Stimulated activated CD4-positive, alpha-beta T cell treated with anti-CD3 and anti-CD28 coated beads, Interleukin-4, amount 100 ng/mL, for 48 hours (primary cell): ENCODE measurements at regions not wholly inside any gene's neighbourhood (a gene's known extent, or its start where the extent isn't known, plus 50 kb on each side); places are given as distances from the start of the nearest gene placed in this dataset.

Experiments
- DNase-seq, 2 donors: peaks; one replicate each; pipeline ENCODE4 v3.0.0-alpha.2; 2020; ENCODE audit warnings: low read depth in 2 of 2

DNA sequence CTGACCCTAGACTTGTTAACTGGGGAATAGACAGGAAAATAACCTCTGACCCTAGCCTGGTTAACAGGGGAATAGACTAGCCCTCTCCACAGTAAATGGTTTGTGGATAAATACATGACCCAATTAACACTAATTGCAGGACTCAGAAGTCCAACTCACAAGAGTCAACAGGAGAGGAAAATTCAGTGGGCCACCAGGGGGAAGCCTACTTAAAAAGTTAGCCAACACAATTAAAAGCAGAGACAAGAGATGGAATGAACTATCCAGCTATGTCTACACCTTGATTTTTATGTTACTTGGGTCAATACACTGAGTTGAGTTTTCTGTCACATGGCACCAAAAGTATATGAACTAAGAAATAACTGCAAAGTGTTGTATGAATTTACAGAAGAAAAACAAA, 158.8 kb upstream of the SLC39A10 start:
- peak; percentile 10 to 23 for DNase-seq

DNA sequence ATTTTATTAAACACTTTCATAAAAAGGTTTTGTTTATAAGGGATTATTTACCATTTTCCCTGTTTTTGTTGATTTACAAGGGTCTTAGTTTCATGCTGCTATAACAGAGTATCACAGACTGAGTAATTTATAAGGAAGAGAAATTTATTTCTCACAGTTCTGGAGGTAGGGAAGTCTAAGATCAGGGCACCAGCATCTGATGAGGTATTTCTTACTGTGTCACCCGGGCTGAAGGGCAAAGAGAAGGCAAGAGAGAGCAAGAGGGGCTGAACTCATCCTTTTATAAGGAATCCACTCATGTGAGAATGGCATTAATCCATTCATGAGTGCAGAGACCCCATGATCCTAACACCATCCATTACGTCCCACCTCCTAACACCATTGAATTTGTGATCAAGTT, 160.0 kb upstream of the SLC39A10 start:
- DNase-seq = no peak

DNA sequence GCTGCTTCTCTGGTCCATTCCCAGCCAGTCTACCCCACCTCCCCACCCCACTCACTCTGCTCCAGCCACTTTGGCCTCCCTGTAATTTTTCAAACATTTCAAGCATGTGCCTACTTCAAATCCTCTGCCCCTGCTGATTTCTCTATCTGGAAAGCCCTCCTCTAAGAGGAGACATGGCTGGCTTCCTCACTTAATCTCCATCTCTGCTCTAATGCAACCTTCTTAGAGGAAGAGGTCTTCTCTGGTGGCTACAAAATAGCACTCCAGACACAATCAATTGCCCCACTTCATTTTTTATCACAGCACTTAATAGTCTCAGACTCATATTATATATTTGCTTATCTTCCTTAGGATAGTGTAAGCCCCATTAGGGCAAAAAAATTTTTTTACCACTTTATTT, 161.1 kb upstream of the SLC39A10 start:
- no peak for DNase-seq

DNA sequence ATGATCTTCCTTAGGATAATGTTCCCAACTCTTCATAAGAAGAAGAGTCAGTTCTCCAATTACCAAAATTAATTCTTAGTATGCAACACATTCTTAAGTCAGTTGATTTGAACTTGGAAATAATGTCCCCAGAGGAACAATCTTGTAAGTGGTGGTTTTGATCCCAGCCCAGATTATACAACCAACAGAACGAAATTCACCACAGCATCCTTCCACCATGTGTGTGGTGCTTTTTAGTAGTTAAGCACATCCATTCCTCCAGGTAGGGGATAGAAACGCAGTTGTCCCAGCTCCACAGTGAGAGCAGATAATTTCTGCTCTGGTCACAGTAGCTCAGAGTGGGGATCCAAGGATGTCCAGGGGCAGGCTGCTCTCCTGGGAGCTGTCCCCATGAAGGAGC, 161.7 kb upstream of the SLC39A10 start:
- DNase-seq = no peak

DNA sequence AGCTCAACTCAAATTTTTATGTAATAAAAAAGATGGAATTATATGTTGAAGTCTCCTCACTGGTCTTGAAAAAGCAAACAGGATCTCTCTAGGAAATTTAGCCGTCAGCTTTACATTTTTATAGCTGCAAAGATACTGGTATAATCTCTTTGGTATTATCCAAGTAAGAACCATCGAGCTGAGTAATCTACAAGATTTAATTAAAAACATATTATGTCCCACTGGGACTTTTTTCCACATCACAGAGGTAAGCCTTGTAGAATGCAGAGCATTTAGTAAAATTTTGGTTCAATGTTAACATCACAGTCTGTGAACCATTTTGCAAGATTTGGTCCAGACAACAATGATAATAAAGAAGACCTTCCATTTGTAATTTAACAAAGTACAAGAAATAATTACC, 162.6 kb upstream of the SLC39A10 start:
- DNase-seq = no peak

DNA sequence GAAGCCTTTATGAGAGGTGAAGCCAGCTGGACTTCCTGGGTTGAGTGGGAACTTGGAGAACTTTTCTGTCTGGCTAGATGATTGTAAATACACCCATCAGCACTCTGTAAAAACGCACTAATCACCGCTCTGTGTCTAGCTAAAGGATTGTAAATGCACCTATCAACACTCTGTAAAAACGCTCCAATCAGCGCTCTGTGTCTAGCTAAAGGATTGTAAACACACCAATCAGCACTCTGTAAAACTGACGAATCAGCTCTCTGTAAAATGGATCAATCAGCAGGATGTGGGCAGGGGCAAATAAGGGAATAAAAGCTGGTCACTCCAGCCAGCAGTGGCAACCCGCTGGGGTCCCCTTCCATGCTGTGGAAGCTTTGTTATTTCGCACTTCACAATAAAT, 163.6 kb upstream of the SLC39A10 start:
- no peak for DNase-seq

DNA sequence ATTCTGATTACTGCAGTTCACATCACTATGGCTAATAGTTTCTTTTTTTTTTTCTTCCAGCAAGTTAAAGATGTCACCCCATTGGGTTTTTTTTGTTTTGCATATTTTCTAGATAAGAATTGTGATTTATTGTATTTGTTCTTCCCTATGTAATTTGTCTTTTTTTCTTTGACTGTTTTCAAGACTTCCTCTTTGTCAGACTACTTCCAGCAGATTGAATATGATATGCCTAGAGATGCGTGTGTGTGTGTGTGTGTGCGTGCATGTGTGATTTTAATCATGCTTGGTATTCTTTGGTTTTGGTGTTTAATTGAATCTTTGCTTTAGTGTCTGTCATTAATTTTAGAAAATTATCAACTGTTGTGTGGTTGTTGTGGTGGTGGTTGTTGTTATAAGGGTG, 166.7 kb upstream of the SLC39A10 start:
- no peak for DNase-seq

DNA sequence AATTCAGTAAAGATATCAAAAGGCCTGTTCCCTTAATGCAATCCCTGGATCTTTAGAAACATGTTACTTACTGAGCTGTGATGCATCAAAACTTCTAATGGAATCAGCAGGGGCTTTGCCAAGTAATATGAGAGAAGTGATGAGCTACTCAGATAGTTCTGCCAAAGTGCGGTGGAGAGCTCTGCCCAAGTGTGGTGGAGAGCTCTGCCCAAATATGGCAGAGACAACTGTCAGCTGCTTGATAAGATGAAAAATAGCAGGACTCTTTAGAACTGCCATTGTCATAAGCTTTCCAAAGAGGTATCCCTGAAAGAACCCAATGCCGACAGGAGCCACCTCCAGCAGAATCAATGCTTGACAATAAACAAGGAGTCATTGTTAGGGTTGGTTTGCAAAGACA, 167.9 kb upstream of the SLC39A10 start:
- no peak for DNase-seq

DNA sequence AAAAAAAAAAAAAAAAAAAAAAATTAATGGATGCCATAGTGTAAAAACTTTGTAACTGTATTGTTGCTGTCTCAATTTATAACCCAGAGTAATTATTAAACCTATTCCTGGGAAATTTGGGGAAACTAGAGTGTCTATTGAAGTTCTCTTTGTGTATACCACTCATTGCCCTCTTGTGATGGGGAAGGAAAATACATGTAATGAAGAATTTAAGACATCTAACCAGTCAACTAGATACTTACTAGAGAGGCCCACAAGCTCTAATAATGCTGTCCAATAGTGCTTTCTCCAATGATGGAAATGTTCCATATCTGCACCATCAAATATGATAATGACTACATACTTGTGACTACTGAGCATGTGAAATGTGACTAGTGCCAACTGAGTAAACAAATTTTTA, 168.5 kb upstream of the SLC39A10 start:
- no peak for DNase-seq

DNA sequence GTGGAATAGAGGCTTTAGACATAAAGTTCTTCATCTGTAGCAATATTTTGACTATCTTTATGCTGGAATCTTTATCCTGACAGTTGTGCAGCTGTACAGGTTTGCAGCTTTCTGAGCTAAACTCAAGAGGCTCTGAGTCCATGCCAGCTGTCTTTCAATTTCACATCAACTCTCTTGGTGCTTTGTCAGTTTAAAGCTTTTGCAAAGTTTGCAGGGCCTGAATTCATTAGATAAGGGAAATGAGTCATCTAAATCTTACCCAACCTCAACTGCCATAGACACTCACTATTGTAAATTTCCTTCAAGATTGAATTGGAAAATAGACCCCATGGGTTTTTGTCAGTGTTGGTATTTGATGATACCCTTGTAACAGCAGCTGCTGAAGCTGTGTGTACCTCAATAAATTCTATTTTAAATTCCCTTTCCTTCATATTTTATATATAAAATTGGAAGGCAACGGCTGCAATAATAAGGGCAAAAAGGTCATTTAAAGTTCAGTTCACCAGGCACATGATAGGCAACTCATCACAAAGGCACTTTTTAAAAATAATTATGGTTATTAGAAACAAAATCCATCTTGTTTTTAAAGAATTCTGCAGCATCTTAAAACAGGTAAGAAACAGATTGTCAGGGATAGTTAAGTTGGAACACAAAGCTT, 169.9 kb upstream of the SLC39A10 start:
- no peak for DNase-seq

DNA sequence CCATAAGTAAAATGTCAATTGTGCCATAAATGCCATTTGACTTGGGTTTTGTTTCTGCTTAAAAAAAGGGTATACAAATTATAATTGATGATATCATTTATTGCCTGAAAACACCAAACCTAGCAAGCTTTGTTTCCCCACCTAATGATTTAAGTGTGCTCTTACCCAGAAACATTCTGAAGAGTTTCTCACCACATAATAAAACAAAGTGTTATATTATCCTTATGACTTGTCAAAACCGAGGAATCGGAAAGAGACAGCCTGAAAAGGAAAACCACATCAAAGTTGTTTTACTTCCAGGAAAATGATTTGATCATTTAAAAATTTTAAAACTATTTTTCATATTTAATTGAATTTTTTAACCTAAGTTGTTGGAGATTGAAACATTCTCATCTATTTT, 170.5 kb upstream of the SLC39A10 start:
- DNase-seq = no peak

DNA sequence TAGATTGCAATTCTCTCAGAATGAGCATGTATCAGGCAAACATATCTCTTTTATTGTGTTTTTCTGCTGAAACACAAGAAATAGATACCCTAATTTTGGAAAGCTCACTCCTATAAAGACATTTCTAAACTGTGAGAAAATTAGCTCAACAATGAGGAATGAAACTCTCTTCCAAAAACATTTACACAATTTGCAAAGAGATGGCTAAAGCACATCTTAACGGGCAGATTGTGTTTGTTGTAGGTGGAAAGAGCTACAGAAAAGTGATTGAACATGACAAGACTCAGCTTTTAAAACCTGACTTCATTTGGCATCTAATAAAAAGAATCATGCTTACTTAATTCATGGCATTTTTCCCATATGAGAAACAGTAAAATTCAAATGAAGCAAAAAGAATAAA, 175.0 kb upstream of the SLC39A10 start:
- no peak for DNase-seq

DNA sequence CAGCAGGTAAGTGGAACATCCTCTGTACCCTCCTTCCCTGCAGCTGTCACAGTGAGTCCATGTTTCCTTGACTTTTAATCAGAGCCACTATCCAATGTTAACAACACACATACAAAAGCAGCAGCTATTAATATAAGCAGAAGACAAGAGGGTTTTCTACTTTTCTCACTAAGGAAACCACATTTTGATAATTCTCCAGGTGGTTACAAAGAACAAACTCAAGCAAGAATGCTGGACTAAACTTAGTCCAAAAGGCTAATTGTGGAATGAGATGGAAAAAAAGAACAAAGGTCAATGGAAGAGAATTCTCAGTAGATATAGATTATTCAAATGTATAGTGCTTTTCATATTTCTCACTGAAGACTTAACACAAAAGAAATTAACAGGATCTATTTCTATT, 176.9 kb upstream of the SLC39A10 start:
- no peak for DNase-seq

DNA sequence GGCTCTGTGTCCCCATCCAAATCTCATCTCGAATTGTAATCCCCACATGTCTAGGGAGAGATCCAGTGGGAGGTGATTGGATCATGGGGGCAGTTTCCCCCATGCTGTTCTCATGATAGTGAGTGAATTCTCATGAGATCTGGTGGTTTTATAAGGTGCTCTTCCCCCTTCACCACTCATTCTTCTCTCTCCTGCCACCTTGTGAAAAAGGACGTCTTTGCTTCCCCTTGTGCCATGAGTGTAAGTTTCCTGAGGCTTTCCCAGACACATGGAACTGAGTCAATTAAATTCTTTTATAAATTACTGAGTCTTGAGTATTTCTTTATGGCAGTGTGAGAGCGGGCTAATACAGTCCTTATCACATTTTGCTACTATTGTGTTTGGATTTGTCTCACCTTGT, 177.6 kb upstream of the SLC39A10 start:
- DNase-seq = no peak

DNA sequence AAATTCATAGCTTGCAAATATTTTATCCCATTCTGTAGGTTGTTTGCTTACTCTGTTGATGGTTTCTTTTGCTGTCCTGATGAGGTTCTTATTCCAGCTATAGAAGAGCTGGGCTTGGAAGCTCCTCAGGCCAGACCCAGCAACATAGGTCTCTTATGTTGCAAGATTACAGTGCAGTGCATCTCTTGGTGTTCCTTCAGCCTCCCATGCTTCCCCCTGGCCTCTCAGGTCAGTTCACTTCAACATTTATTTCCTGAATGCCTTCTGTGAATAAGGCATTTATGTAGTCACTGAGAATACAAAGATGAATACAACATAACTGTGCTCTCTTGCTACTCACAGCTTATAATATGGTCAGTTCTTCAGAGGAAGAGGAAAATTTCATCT, 179.0 kb upstream of the SLC39A10 start:
- no peak for DNase-seq

DNA sequence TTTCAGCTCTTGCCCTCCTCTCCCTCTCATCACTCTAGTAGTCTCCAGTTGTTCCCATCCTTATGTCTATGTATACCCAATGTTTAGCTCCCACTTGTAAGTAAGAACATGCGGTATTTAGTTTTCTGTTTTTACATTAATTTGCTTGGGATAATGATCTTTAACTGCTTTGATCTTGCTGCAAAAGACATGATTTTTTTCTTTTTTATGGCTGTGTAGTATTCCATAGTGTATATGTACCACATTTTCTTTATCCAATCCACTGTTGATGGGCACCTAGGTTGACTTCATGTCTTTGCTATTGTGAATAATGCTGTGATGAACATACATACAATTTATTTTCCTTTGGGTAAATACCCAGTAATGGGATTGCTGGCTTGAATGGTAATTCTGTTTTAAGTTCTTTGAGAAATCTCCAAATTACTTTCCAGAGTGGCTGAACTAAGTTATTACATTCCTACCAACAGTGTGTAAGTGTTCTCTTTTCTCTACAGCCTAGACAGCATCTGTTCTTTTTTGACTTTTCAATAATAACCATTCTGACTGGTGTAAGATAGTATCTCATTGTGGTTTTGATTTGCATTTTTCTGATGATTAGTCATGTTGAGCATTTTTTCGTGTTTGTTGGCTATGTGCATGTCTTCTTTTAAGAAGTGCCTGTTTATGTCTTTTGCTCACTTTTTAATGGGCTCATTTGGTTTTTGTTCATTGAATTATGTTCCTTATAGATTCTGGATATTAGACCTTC, 179.6 kb upstream of the SLC39A10 start:
- DNase-seq = no peak

DNA sequence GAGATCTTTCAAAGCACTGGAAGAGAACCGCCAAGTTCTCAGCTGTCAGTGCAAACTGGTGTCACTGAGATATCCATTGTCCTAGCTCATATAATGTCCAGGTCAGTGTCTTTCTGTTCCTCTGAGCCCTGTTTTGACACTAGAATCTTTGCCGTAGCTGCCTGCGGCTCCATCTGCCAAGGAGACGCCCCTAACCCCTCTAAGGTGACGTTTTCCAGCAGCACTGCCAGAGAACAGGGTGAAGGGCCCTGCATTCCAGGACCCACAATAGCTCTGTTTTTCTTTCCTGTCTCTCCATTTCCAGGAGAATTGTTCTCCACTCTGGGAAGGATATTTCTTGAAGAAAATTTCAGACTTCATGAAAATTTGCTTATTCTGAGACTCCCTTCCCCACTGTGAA, 181.7 kb upstream of the SLC39A10 start:
- no peak for DNase-seq

DNA sequence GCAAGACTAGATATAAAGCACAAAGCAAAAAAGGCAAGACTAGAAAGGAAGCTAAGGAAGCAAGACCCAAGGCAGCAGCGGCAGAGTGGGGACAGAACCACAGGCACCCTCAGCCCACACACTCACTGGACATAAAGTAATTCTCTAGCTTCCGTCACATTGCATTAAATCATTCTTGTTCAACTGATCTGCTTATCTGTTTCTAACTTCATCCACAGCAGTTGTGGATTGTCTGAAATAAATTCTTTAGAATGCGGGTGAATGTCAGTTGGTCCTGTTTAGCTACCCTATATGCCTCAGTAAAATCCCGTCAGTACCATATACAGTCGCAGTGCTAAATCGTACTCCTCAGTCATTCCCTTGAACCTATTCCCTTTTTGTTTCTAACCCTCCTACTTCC, 183.2 kb upstream of the SLC39A10 start:
- DNase-seq = no peak

DNA sequence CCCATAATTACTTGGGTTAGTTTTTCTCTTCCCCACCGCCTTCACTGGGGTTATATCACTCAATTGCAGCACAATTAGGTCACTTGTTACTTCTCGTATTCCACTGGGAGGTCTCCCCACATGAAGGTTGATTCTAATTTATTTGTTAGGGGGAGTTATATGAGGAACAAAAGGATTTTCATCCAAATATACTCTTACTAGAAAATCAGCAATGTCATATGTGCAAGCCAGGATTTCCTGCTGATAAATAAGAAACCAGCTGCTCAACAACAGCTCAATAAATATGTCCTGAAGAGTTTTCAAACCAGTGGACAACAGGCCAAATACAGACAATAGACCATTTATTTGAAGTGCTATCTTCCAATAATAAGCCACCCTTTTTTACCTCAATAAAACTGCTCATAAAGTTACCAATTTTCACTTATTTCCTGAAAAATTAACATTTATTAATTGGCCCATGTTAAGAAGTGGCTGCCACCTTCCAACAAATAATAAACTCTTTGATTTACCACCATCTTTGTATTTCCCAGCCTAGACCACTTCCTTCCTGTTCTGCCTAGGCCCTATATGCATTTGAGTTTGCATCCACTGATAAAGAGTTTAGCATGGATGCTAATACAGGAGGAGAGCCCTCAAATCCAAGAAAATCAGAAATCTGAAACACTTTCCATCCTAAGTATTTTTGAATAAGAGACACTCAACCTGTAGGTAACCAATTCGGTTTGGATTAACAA, 184.4 kb upstream of the SLC39A10 start:
- DNase-seq = no peak

DNA sequence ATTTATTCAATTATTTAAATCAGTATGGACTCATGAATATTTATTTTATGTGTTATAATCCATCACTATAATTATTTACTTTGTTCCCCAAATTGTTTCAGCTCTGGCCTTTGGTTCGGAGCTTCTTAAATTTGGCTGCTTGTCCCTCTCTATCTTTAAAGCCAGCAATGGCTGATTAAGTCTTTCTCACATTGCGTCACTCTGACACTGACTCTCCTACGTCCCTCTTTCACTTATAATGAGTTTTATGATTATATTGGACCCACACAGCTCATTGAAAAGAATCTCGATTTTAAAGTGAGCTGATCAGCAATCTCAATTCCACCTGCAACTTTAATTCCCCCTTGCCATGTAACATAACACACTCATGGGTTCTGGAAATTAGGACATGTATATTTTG, 185.2 kb upstream of the SLC39A10 start:
- DNase-seq = no peak

DNA sequence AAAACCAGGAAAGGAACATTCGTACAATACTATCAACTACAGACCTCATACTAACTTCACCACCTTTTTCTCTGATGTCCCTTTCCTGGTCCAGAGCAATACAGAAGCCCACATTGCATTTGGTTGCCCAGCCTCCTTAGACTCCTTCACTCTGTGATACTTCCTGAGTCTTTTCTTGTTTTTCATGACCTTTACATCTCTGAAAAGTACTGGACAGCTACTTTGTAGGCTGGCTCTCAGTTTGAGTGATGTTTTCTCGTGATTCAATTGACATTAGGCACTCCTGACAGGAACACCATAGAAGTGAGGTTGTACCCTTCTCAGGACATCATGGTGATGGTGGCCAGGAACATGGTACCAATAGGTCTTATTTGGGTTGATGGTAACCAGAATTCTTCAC, 185.9 kb upstream of the SLC39A10 start:
- no peak for DNase-seq

DNA sequence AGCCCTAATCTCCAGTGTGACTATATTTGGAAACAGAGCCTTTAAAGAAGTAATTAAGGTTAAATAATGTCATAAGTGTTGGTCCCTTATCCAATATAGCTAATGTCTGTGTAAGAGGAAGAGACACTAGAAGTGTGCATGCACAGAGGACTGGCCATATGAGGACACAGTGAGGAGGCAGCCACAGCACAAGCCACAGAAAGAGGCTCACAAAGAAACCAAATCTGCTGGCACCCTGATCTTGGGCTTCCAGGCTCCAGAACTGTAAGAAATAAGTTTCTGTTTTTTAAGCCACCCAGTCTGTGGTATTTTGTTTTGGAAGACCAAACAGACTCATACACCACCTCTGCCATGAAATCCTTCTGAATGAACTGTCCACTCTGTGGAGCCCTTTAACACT, 186.4 kb upstream of the SLC39A10 start:
- no peak for DNase-seq

DNA sequence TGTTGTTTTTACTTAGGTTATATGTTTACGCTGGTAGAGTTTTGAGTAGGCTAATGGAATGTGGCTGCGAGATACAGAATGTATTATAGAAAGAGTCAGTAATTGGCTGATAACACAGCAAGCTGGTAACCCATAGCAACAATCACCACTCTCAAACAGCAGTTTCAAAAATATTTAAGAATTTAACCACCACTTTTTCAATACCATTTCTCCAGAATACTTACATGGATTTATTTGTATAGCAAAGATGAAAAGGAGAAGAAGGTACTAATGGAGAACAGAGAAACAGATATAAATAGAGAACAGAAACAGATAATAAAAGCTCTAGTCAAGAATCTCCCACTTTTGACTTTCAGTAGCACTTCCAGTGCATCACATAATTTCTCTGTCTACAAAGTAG, 188.3 kb upstream of the SLC39A10 start:
- DNase-seq = no peak
